ENCODE measurements at regions not wholly inside any gene's neighbourhood (a gene's known extent, or its start where the extent isn't known, plus 50 kb on each side); places are given as distances from the start of the nearest gene placed in this dataset.

DNA sequence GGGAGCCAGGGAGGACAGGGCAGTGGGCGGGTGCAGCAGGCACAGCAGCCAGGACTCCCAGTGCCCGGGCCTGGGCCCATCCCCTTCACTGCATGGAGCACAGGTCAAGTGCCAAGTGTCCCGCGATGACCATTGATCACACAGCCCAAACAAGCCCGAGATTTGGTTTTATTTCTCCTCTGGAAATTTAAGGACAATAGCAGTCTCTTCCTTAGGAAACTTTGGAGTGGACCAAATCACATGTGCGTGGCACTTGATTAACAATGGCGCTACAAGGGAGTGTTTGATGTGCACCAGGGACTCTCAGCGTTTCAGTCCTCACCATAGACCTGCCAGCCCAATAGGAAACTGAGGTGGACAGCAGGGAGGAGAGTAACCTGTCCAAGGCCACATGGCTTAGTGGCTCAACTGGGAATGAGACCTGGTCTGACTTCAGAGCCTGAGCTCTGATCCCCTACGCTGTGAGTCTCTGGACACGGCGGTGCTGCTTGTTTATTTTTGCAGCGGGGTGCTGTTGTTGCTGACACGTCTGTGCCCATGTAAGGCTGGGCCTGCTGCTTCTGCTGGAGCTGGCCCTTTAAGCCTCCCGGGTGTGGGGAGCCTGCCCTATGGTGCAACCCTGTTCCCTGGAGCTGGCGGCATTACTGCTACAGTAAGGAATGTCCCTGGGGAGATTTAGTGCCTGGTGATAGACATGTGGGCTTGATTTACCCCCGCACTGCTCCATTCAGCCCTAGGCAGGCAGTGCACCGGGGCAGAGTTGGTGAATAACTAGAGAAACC lies 194.2 kb downstream of the INHBB start:
- H3K27ac Mint-ChIP-seq, result no peak overlapping the region
- no peaks in the 10 kb centered on the region for H3K4me1 Mint-ChIP-seq (ENCODE audit: low read depth)
- intact Hi-C loops (cut with DNase I, micrococcal nuclease), result no loop called here
- Histone ChIP-seq H3K4me3 (ENCODE audit: low read length) (no peak overlapping the region), H3K36me3 (ENCODE audit: insufficient read depth, low read length) (no peaks in the 10 kb centered on the region), H3K27ac (ENCODE audit: low read depth in 1 of 2, low read length in 2 of 2) (no peak overlapping the region), H3K4me1 (ENCODE audit: insufficient read depth, low read length) (no peaks in the 10 kb centered on the region), H3K9me3 (ENCODE audit: control insufficient read depth in 1 of 2, insufficient read depth in 1 of 2, low read length in 2 of 2) (no peaks in the 10 kb centered on the region), H3K27me3 (ENCODE audit: control insufficient read depth in 1 of 2, insufficient read depth in 2 of 2, low read length in 2 of 2) (no peaks in the 10 kb centered on the region)
- H3K36me3 Mint-ChIP-seq (ENCODE audit: low read depth), result no peaks in the 10 kb centered on the region
- peaks cover 10% of the 10 kb centered on the region for H3K27me3 Mint-ChIP-seq
- ChIA-PET POLR2A (no interaction called here), CTCF (no interaction called here)
- no peaks in the 10 kb centered on the region for H3K9me3 Mint-ChIP-seq
- TF ChIP-seq, protein P1, sequence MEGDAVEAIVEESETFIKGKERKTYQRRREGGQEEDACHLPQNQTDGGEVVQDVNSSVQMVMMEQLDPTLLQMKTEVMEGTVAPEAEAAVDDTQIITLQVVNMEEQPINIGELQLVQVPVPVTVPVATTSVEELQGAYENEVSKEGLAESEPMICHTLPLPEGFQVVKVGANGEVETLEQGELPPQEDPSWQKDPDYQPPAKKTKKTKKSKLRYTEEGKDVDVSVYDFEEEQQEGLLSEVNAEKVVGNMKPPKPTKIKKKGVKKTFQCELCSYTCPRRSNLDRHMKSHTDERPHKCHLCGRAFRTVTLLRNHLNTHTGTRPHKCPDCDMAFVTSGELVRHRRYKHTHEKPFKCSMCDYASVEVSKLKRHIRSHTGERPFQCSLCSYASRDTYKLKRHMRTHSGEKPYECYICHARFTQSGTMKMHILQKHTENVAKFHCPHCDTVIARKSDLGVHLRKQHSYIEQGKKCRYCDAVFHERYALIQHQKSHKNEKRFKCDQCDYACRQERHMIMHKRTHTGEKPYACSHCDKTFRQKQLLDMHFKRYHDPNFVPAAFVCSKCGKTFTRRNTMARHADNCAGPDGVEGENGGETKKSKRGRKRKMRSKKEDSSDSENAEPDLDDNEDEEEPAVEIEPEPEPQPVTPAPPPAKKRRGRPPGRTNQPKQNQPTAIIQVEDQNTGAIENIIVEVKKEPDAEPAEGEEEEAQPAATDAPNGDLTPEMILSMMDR (IDR thresholded peaks at IDR 0.05), result no peak
- ATAC-seq (ENCODE audit: poor library complexity), result no peak
- DNase-seq, result no peak
- H3K4me3 Mint-ChIP-seq, result no peak overlapping the region

DNA sequence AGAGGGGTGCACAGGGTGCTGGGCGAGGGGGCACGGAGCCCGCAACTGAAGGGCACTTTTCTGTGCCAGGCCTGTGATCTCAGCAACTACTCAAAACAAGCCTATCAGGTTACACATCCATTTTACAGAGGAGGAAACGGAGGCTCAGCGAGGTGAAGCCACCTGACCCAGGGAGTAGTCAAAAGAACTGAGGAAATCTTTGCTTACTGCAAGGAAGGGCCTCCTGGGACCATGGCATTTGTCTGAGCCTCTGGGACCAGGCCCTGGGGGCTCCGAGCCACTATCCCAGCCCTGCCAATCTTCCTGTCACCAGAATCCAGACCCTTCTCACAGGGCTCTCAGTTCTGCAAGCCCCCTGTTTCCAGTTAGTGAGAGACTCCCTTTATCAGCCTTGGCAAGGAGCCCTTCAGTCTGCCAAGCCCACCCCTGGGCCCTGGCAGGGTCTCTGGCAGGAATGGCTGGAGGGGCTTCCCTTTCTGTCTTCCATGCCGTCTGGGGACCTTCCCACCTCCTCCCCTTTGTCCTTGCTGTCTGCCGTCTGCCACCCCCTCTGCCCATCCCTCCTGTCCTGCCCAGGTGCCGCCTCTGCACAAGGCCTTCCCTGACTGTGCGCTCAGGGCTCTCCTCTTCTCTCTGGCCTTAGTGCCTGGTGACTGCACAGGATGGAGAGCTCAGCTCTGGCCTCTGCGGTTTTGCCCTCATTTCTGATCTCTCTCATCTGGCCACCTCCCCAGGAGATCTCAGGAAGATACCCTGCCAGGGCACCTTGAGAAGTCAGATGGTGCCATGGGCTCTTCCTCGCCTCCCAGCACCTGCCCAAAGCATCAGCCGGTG lies 194.7 kb upstream of the GLI2 start:
- no peak for DNase-seq
- H3K4me3 ChIP-seq (ENCODE audit: low read length), result no peak overlapping the region
- ChIA-PET POLR2A (no interaction called here), CTCF (no interaction called here)
- Mint-ChIP-seq H3K9me3 (no peaks in the 10 kb centered on the region), H3K27ac (no peak overlapping the region), H3K27me3 (peaks cover 10% of the 10 kb centered on the region), H3K4me3 (no peak overlapping the region), H3K36me3 (ENCODE audit: low read depth) (no peaks in the 10 kb centered on the region), H3K4me1 (ENCODE audit: low read depth) (no peaks in the 10 kb centered on the region)
- no peaks in the 10 kb centered on the region for H3K27me3 ChIP-seq (ENCODE audit: control insufficient read depth in 1 of 2, insufficient read depth in 2 of 2, low read length in 2 of 2)
- H3K27ac ChIP-seq (ENCODE audit: low read depth in 1 of 2, low read length in 2 of 2), result no peak overlapping the region
- TF ChIP-seq, protein P1 (IDR thresholded peaks at IDR 0.05), result no peak
- no peak for ATAC-seq (ENCODE audit: poor library complexity)
- H3K9me3 ChIP-seq (ENCODE audit: control insufficient read depth in 1 of 2, insufficient read depth in 1 of 2, low read length in 2 of 2), result no peaks in the 10 kb centered on the region
- H3K4me1 ChIP-seq (ENCODE audit: insufficient read depth, low read length), result no peaks in the 10 kb centered on the region
- intact Hi-C loops (cut with DNase I, micrococcal nuclease), result no loop called here
- H3K36me3 ChIP-seq (ENCODE audit: insufficient read depth, low read length), result no peaks in the 10 kb centered on the region

DNA sequence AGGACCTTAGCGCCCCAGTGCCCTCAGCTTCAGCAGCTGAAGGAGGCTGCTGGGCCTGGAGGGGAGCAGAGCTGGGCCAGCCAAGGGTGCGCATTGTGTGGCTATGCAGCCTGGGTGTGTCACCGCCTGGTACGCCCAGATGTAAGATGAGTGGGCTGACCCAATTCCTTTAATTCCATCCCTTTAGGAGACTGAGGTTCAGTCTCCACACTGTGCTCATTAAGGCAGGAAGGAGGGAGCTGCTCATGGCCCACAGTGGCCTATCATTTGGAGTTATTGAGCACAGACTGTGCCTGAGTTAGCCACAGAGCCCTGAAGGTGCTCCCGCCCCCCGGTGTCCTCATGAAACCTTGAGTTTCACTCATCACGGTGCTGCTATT lies 194.1 kb upstream of the GLI2 start:
- CTCF ChIA-PET, result no interaction called here
- intact Hi-C loops (cut with DNase I, micrococcal nuclease), result no loop called here
- no peak overlapping the region for H3K4me3 Mint-ChIP-seq

More for the DNA sequence above, 194.1 kb upstream of the GLI2 start:
- no peaks in the 10 kb centered on the region for H3K4me1 Mint-ChIP-seq (ENCODE audit: low read depth)
- H3K27me3 Mint-ChIP-seq, result peaks cover 10% of the 10 kb centered on the region
- TF ChIP-seq, protein P1 (IDR thresholded peaks at IDR 0.05), result no peak
- no peaks in the 10 kb centered on the region for H3K36me3 ChIP-seq (ENCODE audit: insufficient read depth, low read length)
- no peaks in the 10 kb centered on the region for H3K9me3 ChIP-seq (ENCODE audit: control insufficient read depth in 1 of 2, insufficient read depth in 1 of 2, low read length in 2 of 2)
- H3K27me3 ChIP-seq (ENCODE audit: control insufficient read depth in 1 of 2, insufficient read depth in 2 of 2, low read length in 2 of 2), result no peaks in the 10 kb centered on the region
- DNase-seq (no peak), ATAC-seq (ENCODE audit: poor library complexity) (no peak)
- H3K4me3 ChIP-seq (ENCODE audit: low read length), result no peak overlapping the region
- no peaks in the 10 kb centered on the region for H3K9me3 Mint-ChIP-seq
- POLR2A ChIA-PET, result no interaction called here
- H3K27ac Mint-ChIP-seq, result no peak overlapping the region
- H3K27ac ChIP-seq (ENCODE audit: low read depth in 1 of 2, low read length in 2 of 2), result no peak overlapping the region
- no peaks in the 10 kb centered on the region for H3K36me3 Mint-ChIP-seq (ENCODE audit: low read depth)
- H3K4me1 ChIP-seq (ENCODE audit: insufficient read depth, low read length), result no peaks in the 10 kb centered on the region
